OCI-LY7 (cell line): ENCODE measurements at regions not wholly inside any gene's neighbourhood (a gene's known extent, or its start where the extent isn't known, plus 50 kb on each side); places are given as distances from the start of the nearest gene placed in this dataset.

Source experiments
- BruUV-seq: library from RNA; stranded (reverse); fragments of 400-500 nt; replicated peaks from 2 replicates; lab custom pipeline; 2021; lab: Mats Ljungman, UMichigan
- CTCF ChIA-PET: fragments of 300-600 bp; sonication (Branson Sonifier 250); formaldehyde crosslinking; loops from one replicate; lab custom pipeline; 2022; ENCODE audit warnings: antibody characterized with exemption; ENCODE audit not compliant: unreplicated experiment; lab: Charles Lee
- POLR2A ChIA-PET: fragments of 300-600 bp; sonication (Branson Sonifier 250); formaldehyde crosslinking; loops from one replicate; lab custom pipeline; 2022; ENCODE audit warnings: antibody characterized with exemption; lab: Charles Lee
- DNase-seq: peaks from one replicate; pipeline ENCODE4 v3.0.0-alpha.2; 2015; ENCODE audit warnings: low spot score
- H2AFZ ChIP-seq: fragments of 200-600 bp; sonication (generic), shearing (Covaris generic); 2 replicates; pipeline ENCODE4 v1.6.1; 2014; ENCODE audit warnings: mild to moderate bottlenecking, antibody characterized with exemption, low read length, moderate library complexity
- H3K27ac ChIP-seq: fragments of 200-600 bp; sonication (generic); 2 replicates; pipeline ENCODE4 v1.5.1; 2014; ENCODE audit warnings: mixed run types, low read depth, mild to moderate bottlenecking, moderate library complexity, low read length, inconsistent platforms; ENCODE audit not compliant: poor library complexity, severe bottlenecking
- H3K36me3 ChIP-seq: fragments of 200-600 bp; sonication (generic); 2 replicates; pipeline ENCODE4 v1.6.1; 2014; ENCODE audit warnings: mild to moderate bottlenecking, antibody characterized with exemption, low read length, moderate library complexity, mixed read lengths; ENCODE audit not compliant: insufficient read depth
- H3K4me1 ChIP-seq: fragments of 200-600 bp; sonication (generic); 2 replicates; pipeline ENCODE4 v1.5.1; 2014; ENCODE audit warnings: mild to moderate bottlenecking, low read length; ENCODE audit not compliant: insufficient read depth, poor library complexity, severe bottlenecking
- H3K4me2 ChIP-seq: fragments of 200-600 bp; sonication (generic); 2 replicates; pipeline ENCODE4 v1.6.1; 2014; ENCODE audit warnings: mild to moderate bottlenecking, low read length
- H3K4me3 ChIP-seq: fragments of 200-600 bp; sonication (generic); 2 replicates; pipeline ENCODE4 v1.5.1; 2014; ENCODE audit warnings: mild to moderate bottlenecking, low read depth, low read length; ENCODE audit not compliant: poor library complexity, severe bottlenecking
- H3K79me2 ChIP-seq: fragments of 200-600 bp; sonication (generic); 2 replicates; pipeline ENCODE4 v1.6.1; 2016; ENCODE audit warnings: low read depth, mild to moderate bottlenecking, low read length, moderate library complexity, mixed read lengths; ENCODE audit not compliant: insufficient read depth
- H3K9me2 ChIP-seq: fragments of 200-600 bp; sonication (generic); 2 replicates; pipeline ENCODE4 v1.6.1; 2016; ENCODE audit warnings: mild to moderate bottlenecking, low read length, mixed read lengths; ENCODE audit not compliant: insufficient read depth
- H3K9me3 ChIP-seq: fragments of 200-600 bp; sonication (generic); 2 replicates; pipeline ENCODE4 v1.6.1; 2014; ENCODE audit warnings: mild to moderate bottlenecking, mixed run types, low read length, mixed read lengths
- H4K20me1 ChIP-seq: fragments of 200-600 bp; sonication (generic); 2 replicates; pipeline ENCODE4 v1.6.1; 2014; ENCODE audit warnings: mild to moderate bottlenecking, antibody characterized with exemption, low read length, moderate library complexity, mixed read lengths; ENCODE audit not compliant: insufficient read depth
- EZH2phosphoT487 ChIP-seq: fragments of 200-600 bp; sonication (generic); IDR thresholded peaks from 2 replicates; pipeline ENCODE4 v1.6.1; 2018; ENCODE audit warnings: low read depth, borderline replicate concordance, mild to moderate bottlenecking, mixed run types, antibody characterized with exemption, low read length, moderate library complexity, mixed read lengths
- intact Hi-C: fragments of 100-400 bp; cut with micrococcal nuclease; formaldehyde crosslinking; loops from one replicate; pipeline ENCODE4 v1.10.0; 2022; ENCODE audit not compliant: unreplicated experiment
- TF ChIP-seq, protein P1 (sequence below): fragments of 200-600 bp; sonication (generic); conservative IDR thresholded peaks from 2 replicates; pipeline ENCODE4 v1.5.1; 2014; ENCODE audit warnings: mild to moderate bottlenecking, antibody characterized with exemption, low read length, moderate library complexity, mixed read lengths

GRCh38 chr6:71066153-71066552 lies 109.3 kb upstream of the B3GAT2 start:
- no peaks in the 10 kb centered on the region for H4K20me1 ChIP-seq
- no peaks in the 10 kb centered on the region for H3K36me3 ChIP-seq
- no TSS peak for BruUV-seq
- no peaks in the 10 kb centered on the region for H3K9me2 ChIP-seq
- H2AFZ ChIP-seq = no peak overlapping the region
- no peaks in the 10 kb centered on the region for H3K4me1 ChIP-seq
- H3K4me2 ChIP-seq = no peak overlapping the region
- CTCF ChIA-PET = no interaction called here
- no peak overlapping the region for H3K4me3 ChIP-seq
- intact Hi-C loops = no loop called here
- no peak for DNase-seq
- no peak overlapping the region for H3K27ac ChIP-seq
- POLR2A ChIA-PET = no interaction called here
- H3K79me2 ChIP-seq = no peaks in the 10 kb centered on the region
- TF ChIP-seq EZH2phosphoT487 = no peak
- TF ChIP-seq, protein P1, sequence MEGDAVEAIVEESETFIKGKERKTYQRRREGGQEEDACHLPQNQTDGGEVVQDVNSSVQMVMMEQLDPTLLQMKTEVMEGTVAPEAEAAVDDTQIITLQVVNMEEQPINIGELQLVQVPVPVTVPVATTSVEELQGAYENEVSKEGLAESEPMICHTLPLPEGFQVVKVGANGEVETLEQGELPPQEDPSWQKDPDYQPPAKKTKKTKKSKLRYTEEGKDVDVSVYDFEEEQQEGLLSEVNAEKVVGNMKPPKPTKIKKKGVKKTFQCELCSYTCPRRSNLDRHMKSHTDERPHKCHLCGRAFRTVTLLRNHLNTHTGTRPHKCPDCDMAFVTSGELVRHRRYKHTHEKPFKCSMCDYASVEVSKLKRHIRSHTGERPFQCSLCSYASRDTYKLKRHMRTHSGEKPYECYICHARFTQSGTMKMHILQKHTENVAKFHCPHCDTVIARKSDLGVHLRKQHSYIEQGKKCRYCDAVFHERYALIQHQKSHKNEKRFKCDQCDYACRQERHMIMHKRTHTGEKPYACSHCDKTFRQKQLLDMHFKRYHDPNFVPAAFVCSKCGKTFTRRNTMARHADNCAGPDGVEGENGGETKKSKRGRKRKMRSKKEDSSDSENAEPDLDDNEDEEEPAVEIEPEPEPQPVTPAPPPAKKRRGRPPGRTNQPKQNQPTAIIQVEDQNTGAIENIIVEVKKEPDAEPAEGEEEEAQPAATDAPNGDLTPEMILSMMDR = no peak
- no peaks in the 10 kb centered on the region for H3K9me3 ChIP-seq

DNA sequence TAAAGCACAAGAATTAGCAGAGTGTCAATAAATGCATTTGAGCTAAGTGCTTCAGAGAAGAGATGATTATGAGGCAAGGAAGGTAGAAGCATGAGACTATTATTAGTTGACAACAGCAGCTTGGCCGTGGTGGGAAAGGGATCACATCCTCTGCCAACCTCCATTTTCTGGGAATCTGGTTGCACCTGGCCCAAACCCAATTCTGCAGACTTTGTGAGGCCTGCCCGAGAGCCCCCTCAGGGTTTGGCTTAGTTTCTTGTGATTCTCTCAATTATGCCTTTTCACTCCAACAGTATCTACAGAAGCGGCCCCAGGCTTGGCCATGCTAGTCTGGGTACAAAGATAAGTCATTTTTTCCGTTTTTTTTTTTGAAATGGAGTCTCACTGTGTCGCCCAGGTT lies 111.0 kb upstream of the B3GAT2 start:
- no peaks in the 10 kb centered on the region for H4K20me1 ChIP-seq
- no peaks in the 10 kb centered on the region for H3K36me3 ChIP-seq
- H3K4me3 ChIP-seq = no peak overlapping the region
- H3K4me1 ChIP-seq = no peaks in the 10 kb centered on the region
- H3K4me2 ChIP-seq = no peak overlapping the region
- H3K79me2 ChIP-seq = no peaks in the 10 kb centered on the region
- BruUV-seq = no TSS peak
- H3K27ac ChIP-seq = no peak overlapping the region
- no peak overlapping the region for H2AFZ ChIP-seq
- no peaks in the 10 kb centered on the region for H3K9me3 ChIP-seq
- DNase-seq = no peak
- POLR2A ChIA-PET = no interaction called here
- TF ChIP-seq, protein P1 = no peak
- TF ChIP-seq EZH2phosphoT487 = no peak
- CTCF ChIA-PET = no interaction called here
- H3K9me2 ChIP-seq = no peaks in the 10 kb centered on the region
- intact Hi-C loops = no loop called here

DNA sequence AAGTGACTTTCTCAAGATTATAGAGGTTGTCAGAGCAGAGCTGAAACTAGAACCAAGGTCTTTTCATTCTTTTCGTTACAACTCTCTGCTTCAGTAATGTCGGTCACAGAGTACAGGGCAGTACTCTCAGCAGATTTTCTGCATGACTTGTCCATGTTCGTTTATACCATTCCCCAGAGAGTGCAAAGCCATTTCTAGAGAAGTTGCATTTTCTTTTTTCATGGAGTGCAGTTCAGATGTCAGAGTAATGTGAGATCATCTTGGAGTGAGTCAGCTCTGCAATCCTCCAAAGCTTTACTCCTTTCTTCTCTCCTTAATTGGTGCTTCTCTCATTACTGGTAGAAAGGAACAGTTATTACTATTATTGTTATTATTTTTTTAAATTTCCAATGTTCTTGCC lies 115.6 kb upstream of the B3GAT2 start:
- H3K4me3 ChIP-seq = no peak overlapping the region
- H3K4me2 ChIP-seq = no peak overlapping the region
- TF ChIP-seq, protein P1 = no peak
- no peak for TF ChIP-seq EZH2phosphoT487
- no peaks in the 10 kb centered on the region for H3K4me1 ChIP-seq
- H3K27ac ChIP-seq = no peak overlapping the region
- no peaks in the 10 kb centered on the region for H3K9me2 ChIP-seq
- intact Hi-C loops = no loop called here
- no peaks in the 10 kb centered on the region for H4K20me1 ChIP-seq
- no peaks in the 10 kb centered on the region for H3K9me3 ChIP-seq
- H3K79me2 ChIP-seq = no peaks in the 10 kb centered on the region
- POLR2A ChIA-PET = no interaction called here
- no peak for DNase-seq
- CTCF ChIA-PET = no interaction called here
- BruUV-seq = no TSS peak
- no peak overlapping the region for H2AFZ ChIP-seq
- H3K36me3 ChIP-seq = no peaks in the 10 kb centered on the region
